ENCODE measurements at regions not wholly inside any gene's neighbourhood (a gene's known extent, or its start where the extent isn't known, plus 50 kb on each side); places are given as distances from the start of the nearest gene placed in this dataset.

DNA sequence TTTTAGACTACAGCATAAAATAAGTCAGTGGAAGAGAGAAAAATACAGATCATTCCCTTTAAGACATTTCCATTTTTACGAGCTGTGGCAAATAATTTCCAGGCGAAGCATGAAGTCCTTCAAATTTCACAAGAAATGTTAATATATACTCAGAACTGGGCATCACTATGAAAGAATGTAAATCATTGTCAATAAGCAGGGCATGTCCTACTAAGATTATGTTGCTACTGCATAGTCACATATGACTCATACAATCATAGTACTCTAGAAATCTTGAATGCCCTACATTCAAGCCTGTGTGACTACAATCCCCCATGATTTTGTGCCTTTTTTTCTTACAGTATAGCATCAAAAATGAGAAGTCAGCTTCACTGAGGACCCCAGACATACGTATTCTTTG is 485.2 kb upstream of the FTMT start:
- TF ChIP-seq, protein P1, sequence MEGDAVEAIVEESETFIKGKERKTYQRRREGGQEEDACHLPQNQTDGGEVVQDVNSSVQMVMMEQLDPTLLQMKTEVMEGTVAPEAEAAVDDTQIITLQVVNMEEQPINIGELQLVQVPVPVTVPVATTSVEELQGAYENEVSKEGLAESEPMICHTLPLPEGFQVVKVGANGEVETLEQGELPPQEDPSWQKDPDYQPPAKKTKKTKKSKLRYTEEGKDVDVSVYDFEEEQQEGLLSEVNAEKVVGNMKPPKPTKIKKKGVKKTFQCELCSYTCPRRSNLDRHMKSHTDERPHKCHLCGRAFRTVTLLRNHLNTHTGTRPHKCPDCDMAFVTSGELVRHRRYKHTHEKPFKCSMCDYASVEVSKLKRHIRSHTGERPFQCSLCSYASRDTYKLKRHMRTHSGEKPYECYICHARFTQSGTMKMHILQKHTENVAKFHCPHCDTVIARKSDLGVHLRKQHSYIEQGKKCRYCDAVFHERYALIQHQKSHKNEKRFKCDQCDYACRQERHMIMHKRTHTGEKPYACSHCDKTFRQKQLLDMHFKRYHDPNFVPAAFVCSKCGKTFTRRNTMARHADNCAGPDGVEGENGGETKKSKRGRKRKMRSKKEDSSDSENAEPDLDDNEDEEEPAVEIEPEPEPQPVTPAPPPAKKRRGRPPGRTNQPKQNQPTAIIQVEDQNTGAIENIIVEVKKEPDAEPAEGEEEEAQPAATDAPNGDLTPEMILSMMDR (IDR thresholded peaks at IDR 0.05; ENCODE audit: insufficient read depth, low read length, poor library complexity, severe bottlenecking), result no peak
- no peak for TF ChIP-seq EZH2phosphoT487 (conservative IDR thresholded peaks at IDR 0.05; ENCODE audit: low read length)

Data from SU-DHL-6 (cell line).